ENCODE measurements at regions not wholly inside any gene's neighbourhood (a gene's known extent, or its start where the extent isn't known, plus 50 kb on each side); places are given as distances from the start of the nearest gene placed in this dataset.

- DNase-seq: no peak
Observed at GRCh38 chr13:104065328-104065727, 999.1 kb upstream of the SLC10A2 start.

GRCh38 chr13:104057861-104058260 lies 991.6 kb upstream of the SLC10A2 start:
- DNase-seq: no peak

GRCh38 chr13:104045907-104046306 lies 979.7 kb upstream of the SLC10A2 start:
- no peak for DNase-seq

DNA sequence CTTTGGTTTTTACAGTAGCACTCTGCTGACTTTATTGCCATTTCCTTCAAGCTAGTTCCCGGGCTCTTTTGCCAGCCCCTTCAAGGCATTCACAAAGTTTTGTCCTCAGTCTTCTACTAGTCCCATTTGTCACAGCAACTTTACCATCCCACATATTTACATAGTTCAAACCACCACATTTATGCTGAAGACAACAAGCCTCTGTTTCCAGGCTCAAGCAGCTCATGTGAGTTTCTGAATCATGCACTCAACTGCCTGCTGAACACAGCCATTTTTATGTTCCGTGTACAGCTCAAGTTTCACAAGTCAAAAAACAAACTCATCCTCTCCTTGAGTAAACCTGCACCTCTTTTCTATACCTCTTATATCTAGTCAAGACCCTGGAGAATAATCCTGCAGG lies 977.0 kb upstream of the SLC10A2 start:
- no peak for DNase-seq

DNA sequence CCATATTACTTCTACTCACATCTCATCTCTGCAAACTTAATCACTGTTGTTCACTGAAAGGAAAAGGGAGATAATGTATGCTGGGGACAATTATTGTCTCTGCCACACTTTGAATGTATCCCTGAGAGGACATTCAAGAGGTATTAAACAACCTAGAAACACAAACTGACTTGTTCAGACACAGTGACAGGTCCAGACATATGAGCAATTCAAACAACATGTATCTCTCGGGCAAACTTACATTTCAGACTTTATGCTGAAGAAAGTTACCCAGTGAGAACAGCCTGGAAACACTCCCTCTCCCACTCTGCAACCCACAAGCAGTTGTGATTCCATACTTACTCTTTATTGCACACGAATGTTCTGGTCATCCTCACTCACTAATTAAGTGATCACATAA lies 968.7 kb upstream of the SLC10A2 start:
- no peak for DNase-seq

DNA sequence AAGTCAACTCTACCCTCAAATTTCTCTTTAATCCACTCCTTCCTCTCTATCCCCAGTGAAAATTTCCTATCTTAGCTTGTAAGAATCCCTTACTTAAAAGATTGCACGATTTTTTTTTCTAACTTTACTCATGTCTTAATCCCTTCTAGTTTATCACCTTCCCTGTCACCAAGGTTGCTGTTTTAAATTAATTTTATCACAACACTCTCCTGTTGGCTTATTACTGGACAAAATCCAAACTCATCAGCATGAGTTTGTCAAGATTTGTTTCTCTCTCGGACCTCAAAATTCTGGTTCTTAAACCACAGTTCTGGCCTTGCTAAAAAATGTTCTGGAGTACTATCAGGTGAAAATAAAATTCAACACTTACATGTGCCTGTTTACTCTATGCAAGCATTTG lies 959.1 kb upstream of the SLC10A2 start:
- DNase-seq: no peak

DNA sequence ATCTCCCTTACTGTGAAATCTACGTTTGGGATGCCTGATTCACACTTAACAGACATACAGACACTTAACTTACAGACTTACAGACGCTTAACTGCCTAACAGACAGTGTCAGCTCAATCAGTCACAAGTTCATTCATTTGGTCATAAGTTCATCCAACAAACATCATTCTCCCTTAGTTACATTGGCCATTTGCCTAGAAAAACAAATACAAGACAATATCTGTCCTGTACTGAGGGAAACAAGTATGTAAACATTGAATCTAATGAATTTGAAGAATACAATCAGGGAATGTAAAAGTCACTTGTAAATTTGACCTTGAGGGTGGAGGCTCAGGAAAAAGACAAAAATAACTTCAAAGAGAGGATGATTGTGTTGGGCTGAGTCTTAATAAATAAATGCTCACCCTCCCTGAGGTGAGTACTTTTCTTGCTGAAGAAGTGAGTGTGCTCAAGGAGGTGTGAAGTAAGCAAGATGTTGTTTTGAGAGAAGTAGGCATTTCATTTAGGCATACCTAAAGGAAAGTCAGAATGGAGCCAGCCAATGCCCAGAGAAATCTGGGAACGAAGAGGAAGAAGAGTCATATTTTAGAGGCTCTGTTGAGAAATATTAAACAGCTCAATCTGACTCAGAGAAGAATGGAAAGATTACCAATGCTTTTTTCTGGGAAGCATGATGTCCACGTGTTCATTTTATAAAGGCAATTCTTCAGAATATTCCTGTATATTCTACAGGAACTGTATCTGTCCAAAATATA lies 958.4 kb upstream of the SLC10A2 start:
- no peak for DNase-seq

- no peak for DNase-seq
Observed at GRCh38 chr13:104021806-104022397, 955.7 kb upstream of the SLC10A2 start.

- no peak for DNase-seq
Observed at GRCh38 chr13:104017317-104017716, 951.1 kb upstream of the SLC10A2 start.

DNA sequence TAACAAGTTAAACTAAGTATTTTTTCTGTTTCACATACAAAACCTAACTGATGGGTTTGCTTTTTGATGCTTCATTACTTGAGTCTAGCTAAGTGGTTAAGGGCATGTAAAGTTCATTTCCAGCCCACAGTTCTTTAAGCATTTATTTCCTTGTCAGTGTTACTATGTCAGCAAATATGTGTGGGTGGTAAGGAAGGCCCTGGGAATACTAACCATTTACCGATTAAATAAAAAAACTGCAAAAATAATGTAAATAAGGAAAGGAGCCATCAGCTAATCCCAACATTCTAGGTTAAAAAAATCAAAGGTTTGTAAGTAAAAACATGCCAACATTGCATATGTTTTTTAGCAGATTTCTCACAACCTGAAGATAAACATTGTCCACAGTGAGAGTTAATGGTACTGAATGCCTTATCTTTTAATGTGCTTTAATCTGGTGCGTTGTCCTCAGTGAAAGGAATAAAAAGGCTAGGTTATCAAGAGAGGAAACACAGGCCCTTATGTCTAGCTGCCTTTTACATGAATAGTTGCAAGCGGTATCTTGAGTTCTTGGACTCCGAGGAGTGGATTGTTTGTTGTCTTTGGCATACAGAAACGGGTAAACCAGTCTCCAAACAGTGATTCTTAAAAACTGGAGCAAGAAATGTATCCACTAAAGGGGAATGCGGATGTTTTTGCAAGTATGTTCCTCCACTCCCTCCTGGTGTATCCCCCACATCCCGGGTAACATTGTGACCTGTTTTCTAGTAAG lies 949.6 kb upstream of the SLC10A2 start:
- no peak for DNase-seq

- no peak for DNase-seq
Observed at GRCh38 chr13:104014803-104015645, 948.8 kb upstream of the SLC10A2 start.

DNA sequence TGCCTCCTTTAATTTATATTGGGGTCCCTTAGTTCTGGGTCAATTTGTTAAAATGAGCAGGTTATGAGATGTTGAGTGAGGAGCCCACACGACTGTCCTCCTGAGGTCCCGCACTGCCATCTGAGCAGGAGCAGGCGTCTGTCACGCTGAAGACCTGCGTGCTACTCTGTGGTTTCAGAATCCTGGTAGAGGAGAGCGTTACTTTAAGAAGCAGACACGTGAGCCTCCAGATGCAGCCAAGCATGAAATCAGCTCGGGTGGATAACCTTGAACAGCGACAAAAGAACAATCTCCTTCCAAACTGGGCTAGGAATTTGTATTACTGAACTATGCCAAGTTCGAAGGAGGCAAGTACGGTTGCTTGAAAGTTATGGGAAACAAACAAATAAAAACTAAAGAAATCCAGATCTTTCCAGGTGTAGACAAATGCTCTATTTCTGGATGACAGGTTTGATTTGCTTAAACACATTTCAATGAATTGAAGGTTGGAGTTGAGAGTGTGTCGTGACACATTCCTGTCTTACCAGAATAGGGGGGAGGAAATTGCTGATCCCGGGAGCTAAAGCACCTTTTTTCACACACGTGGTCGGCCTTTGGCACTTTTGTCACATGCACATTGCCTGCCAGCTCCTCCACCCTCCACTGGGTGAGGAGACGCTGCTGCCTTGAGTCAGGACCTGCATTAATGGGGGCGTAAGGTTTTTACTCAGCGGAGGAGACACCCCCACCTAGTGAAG lies 945.5 kb upstream of the SLC10A2 start:
- DNase-seq: no peak

DNA sequence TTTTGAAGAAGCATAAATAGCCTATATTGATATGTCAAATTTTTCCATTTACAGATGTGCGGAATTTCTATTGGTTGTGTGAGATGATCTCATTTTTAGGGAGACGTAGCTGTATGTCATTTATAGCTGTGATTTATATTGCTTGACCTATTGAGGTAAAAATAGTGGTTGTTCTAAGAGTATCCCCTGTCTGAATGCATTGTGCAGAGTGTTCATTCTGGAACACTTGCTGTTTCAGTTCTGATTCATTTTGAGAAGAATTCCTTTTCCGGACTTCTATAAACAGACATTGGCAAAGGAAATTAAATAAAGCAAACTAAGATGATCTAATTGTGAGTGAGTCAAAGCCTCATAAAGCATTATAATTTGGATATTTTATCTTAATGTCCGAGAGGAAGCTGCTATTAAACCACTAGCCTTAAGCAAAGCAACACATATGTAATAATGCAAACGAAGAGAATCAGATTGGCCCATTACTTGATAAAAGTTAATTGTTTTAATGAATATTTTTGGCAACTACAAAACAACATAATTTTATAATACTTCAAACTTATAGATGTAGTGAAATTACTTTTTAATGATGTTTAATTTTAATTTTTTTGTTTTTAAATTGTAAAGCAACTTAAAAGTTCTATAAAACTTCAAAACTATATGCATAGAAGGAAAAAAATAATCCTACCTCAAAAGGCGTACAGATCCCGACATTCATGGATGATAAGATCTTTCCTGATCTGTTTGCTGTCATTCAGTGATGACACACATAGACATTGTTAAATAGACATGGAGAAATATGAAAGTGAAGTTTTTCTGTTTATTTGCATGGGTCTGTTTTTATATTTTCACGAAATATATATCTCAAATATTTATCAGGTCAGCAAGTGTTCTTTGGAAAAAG lies 942.6 kb upstream of the SLC10A2 start:
- DNase-seq: no peak

DNA sequence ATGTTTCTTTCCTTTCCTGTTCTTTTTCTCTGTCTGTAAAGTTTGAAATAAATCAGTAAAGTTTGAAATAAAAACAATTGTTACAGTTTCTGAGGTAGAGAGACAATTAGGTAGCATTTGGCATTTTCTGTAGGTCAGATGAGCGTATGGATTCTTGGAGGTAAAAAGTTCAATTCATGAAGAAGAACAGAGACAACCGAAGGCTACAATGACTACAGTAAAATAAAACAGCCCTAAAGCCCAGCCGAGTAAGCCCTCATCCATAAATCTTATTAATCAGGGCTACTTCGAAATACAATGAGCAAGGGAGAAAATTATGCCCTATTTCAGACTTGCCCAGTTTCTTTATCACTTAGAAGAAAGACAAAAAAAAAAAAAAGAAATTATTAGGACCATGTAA lies 941.9 kb upstream of the SLC10A2 start:
- no peak for DNase-seq

- DNase-seq: no peak
Observed at GRCh38 chr13:104006625-104007075, 940.4 kb upstream of the SLC10A2 start.

GRCh38 chr13:104004572-104004971 lies 938.4 kb upstream of the SLC10A2 start:
- DNase-seq: no peak

GRCh38 chr13:104002216-104002615 lies 936.0 kb upstream of the SLC10A2 start:
- DNase-seq: no peak

GRCh38 chr13:104001766-104002165 lies 935.5 kb upstream of the SLC10A2 start:
- no peak for DNase-seq

DNA sequence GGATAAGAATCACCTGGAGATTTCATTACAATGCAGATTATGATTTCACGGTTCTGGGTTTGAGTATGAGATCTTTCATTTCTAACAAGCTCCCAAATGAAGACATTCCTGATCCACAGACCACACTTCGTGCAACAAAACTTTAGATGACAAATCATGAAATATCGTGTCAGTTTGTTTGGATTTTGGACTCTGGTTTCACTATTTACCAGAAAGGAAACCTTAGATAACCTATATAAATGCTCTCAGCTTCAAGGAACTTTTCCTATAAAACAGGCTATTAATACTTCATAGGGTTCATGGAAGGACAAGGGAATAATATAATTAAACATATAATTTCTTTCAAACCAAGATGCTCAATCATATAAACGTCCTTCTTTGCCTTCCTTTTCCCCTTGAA lies 930.5 kb upstream of the SLC10A2 start:
- DNase-seq: no peak

DNA sequence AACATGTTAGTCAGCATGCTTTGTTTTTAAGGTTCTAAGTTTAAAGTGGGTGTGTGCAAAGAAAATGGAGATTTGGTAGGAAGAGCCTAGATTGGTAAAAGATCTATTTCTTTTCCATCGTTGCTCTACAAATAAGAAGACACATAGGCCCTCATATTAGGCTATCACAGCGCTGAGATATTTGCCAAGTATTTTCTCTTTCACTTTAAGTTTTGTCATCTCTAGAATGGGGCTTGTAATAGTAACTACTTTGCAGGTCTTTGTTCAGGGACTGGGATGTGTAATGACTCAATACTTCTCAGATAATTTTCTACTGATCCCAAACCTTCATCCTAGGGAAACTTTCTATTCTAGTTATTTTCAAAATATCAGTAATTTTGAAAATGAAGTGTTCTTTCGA lies 917.7 kb upstream of the SLC10A2 start:
- no peak for DNase-seq

GRCh38 chr13:103976371-103976770 lies 910.2 kb upstream of the SLC10A2 start:
- no peak for DNase-seq

Measured in DMS153 (cell line).